Peyer's patch (tissue), 4 donors: ENCODE measurements at regions not wholly inside any gene's neighbourhood (a gene's known extent, or its start where the extent isn't known, plus 50 kb on each side); places are given as distances from the start of the nearest gene placed in this dataset.
"Not testable (repeated sequence)": the region's sequence is repeated elsewhere in the genome, so short reads cannot be mapped to it uniquely, and the experiment has no call there.

Experiments used
- DNase-seq, 3 donors: peaks; one replicate each; pipeline ENCODE4 v3.0.0-alpha.2; 2017 to 2019
- H3K27ac ChIP-seq, 4 donors: fragments of 200-600 bp; sonication (generic); one replicate each; pipeline ENCODE4 v1.5.1; 2016 to 2019
- H3K27me3 ChIP-seq, 2 donors: fragments of 200-600 bp; sonication (generic); one replicate each; pipeline ENCODE4 v1.5.1; 2019
- H3K36me3 ChIP-seq, 3 donors: fragments of 200-600 bp; sonication (generic); one replicate each; pipeline ENCODE4 v1.5.1; 2016 to 2019
- H3K4me1 ChIP-seq, 4 donors: fragments of 200-600 bp; sonication (generic); one replicate each; pipeline ENCODE4 v1.5.1; 2016 to 2019
- H3K4me3 ChIP-seq, 4 donors: fragments of 200-600 bp; sonication (generic); 1 replicate in 3 of 4; 2 replicates in 1 of 4; pipeline ENCODE4 v1.5.1; 2016 to 2019; ENCODE audit warnings: mild to moderate bottlenecking in 1 of 4
- H3K9me3 ChIP-seq, 4 donors: fragments of 200-600 bp; sonication (generic); one replicate each; pipeline ENCODE4 v1.5.1; 2016 to 2019; ENCODE audit warnings: mild to moderate bottlenecking in 1 of 4
- POLR2A ChIP-seq, 2 donors: fragments of 450-650 bp; IDR thresholded peaks; one replicate each; pipeline ENCODE4 v1.5.1; 2017; ENCODE audit warnings: antibody characterized with exemption in 2 of 2, mild to moderate bottlenecking in 2 of 2, moderate library complexity in 2 of 2
- TF ChIP-seq, protein P1 (sequence below), 6 experiments: fragments of 450-650 bp in 4 of 6; fragments of 200-600 bp in 2 of 6; sonication (generic) in 1 of 6; IDR thresholded peaks; one replicate each; pipeline ENCODE4 v1.5.1; 2017 to 2019; ENCODE audit warnings: antibody characterized with exemption in 6 of 6, mild to moderate bottlenecking in 3 of 6, moderate library complexity in 1 of 6

- Histone ChIP-seq H3K27me3 (no peaks in the 10 kb centered on the region), H3K27ac (no peak overlapping the region), H3K4me1 (no peaks in the 10 kb centered on the region), H3K4me3 (no peak overlapping the region), H3K9me3 (no peaks in the 10 kb centered on the region), H3K36me3 (no peaks in the 10 kb centered on the region)
- no peak for TF ChIP-seq POLR2A (IDR thresholded peaks at IDR 0.05)
- TF ChIP-seq, protein P1, sequence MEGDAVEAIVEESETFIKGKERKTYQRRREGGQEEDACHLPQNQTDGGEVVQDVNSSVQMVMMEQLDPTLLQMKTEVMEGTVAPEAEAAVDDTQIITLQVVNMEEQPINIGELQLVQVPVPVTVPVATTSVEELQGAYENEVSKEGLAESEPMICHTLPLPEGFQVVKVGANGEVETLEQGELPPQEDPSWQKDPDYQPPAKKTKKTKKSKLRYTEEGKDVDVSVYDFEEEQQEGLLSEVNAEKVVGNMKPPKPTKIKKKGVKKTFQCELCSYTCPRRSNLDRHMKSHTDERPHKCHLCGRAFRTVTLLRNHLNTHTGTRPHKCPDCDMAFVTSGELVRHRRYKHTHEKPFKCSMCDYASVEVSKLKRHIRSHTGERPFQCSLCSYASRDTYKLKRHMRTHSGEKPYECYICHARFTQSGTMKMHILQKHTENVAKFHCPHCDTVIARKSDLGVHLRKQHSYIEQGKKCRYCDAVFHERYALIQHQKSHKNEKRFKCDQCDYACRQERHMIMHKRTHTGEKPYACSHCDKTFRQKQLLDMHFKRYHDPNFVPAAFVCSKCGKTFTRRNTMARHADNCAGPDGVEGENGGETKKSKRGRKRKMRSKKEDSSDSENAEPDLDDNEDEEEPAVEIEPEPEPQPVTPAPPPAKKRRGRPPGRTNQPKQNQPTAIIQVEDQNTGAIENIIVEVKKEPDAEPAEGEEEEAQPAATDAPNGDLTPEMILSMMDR (IDR thresholded peaks at IDR 0.05) = no peak
- no peak for DNase-seq
Measured at GRCh38 chr11:44430140-44430539, 120.2 kb upstream of the ALX4 start.

DNA sequence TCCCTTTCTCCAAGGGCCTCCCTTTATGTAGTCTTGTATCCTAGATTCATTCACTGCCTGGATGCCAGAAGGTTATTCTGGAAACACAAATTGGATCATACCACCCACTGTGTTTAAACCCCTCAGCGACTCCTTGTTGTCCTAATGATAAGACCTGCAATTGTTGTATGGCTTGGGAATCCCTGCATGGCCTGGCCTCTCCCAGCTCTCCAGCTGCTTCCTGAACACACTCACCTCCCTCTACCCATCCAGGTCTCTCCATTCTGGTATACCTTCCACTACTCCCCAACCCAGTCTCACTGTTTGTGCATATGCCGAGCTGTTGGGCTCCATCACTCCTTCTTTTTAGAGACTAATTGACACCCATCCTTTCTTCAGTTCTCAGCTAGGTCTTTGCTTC is 124.3 kb upstream of the ALX4 start:
- no peak for DNase-seq

DNA sequence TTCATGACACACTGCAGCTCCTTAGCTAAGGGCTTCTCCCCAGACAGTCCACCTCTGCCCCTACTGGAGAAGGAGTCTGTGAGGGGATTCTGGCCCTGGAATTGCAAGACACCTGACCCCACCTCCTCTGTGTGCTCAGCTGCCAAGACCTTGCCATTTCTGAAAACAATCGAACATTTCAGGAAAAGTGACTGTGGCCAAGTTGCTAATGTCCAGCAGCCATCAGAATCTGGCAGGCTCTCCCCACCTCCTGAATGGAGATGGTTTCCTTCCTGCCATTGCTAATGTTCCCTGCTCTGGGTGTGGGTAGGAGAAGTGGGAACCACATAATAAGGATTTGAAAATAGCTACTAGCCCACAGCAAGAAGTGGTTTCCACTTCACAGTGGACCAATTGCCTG is 127.2 kb upstream of the ALX4 start:
- Histone ChIP-seq H3K9me3 (no peaks in the 10 kb centered on the region), H3K36me3 (no peaks in the 10 kb centered on the region), H3K4me1 (no peaks in the 10 kb centered on the region), H3K4me3 (no peak overlapping the region), H3K27ac (no peak overlapping the region), H3K27me3 (no peaks in the 10 kb centered on the region)
- TF ChIP-seq POLR2A (IDR thresholded peaks at IDR 0.05) = no peak
- TF ChIP-seq, protein P1 (IDR thresholded peaks at IDR 0.05) = no peak
- DNase-seq = no peak

More for the DNA sequence above, 124.3 kb upstream of the ALX4 start:
- TF ChIP-seq, protein P1 (IDR thresholded peaks at IDR 0.05) = no peak
- no peak for TF ChIP-seq POLR2A (IDR thresholded peaks at IDR 0.05)
- Histone ChIP-seq H3K4me1 (no peaks in the 10 kb centered on the region), H3K9me3 (no peaks in the 10 kb centered on the region), H3K27ac (no peak overlapping the region), H3K36me3 (no peaks in the 10 kb centered on the region), H3K27me3 (no peaks in the 10 kb centered on the region), H3K4me3 (no peak overlapping the region)

DNA sequence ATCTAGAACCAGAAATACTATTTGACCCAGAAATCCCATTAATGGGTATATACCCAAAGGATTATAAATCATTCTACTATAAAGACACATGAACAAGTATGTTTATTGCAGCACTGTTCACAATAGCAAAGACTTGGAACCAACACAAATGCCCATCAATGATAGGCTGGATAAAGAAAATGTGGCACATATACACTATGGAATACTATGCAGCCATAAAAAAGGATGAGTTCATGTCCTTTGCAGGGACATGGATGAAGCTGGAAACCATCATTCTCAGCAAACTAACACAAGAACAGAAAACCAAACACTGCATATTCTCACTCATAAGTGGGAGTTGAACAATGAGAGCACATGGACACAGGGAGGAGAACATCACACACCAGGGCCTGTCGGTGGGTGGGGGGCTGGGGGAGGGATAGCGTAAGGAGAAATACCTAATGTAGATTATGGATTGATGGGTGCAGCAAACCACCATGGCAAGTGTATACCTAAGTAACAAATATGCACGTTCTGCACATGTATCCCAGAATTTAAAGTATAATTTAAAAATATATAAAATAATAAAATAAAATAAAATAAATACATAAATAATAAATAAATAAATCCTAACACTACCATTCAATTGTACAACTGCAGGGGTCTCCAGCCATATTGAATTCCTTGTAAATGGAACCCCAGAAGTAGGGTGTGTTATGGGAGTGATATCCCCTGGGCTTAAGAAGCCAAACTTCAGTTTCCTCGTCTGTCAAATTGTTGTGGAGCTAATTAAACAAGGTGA is 122.4 kb upstream of the CD82 start:
- DNase-seq, H3K27me3 ChIP-seq, H3K9me3 ChIP-seq, H3K4me1 ChIP-seq, H3K27ac ChIP-seq, H3K4me3 ChIP-seq, H3K36me3 ChIP-seq: not testable (repeated sequence)

DNA sequence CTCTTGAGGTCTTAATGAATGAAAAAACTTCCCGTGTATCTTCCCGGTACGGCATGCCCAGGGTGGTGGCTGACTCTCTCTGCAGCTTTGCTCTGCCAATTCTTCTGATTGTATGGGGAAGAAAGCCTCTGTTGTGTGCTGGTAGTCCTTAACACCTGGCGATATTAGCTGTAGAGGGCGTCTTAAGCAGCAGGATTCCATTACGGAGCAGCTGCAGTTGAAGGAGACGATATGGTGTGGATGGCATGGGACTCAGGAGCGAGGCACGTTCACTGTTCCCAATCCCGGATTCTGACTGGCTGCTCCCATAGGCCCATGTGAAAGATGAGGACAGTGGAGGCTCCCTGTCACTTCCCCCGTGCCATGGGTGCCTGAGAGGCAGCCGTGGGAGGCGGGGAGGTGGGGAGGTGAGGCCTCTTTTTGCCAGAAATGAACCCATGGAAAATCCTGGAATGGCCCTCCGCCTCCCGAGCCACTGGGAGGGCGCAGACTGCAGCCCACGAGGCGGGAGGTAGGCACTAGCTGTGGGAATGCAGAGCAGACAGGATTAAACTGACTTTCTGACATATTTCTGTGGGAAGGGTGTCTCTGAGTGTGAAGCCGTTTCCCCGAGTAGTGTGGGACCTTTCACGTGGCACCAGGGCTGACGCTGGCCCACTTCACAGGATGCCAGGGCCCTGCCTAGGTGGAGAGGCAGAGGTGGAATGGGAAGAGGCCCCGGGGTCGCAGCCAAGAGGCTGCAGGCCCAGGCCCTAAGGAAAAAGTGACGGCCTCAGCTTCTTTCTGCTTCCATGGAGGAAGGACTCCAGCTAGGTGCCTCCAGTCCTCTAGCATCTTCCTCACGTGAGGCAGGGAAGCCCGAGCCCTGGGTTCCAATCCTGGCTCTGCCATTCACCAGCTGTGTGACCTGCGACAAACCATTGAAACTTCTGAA is 121.4 kb upstream of the CD82 start:
- no peaks in the 10 kb centered on the region for H3K9me3 ChIP-seq
- H3K4me3 ChIP-seq = no peak overlapping the region
- no peak overlapping the region for H3K27ac ChIP-seq
- H3K4me1 ChIP-seq = no peaks in the 10 kb centered on the region
- no peak for TF ChIP-seq POLR2A (IDR thresholded peaks at IDR 0.05)
- no peak for DNase-seq
- no peaks in the 10 kb centered on the region for H3K27me3 ChIP-seq
- H3K36me3 ChIP-seq = no peaks in the 10 kb centered on the region

- Histone ChIP-seq H3K4me3 (no peak overlapping the region), H3K27me3 (no peaks in the 10 kb centered on the region), H3K9me3 (no peaks in the 10 kb centered on the region), H3K27ac (no peak overlapping the region), H3K36me3 (no peaks in the 10 kb centered on the region), H3K4me1 (no peaks in the 10 kb centered on the region)
- no peak for TF ChIP-seq POLR2A (IDR thresholded peaks at IDR 0.05)
- TF ChIP-seq, protein P1 (IDR thresholded peaks at IDR 0.05) = no peak
- no peak for DNase-seq
Measured at GRCh38 chr11:44444770-44445321, 120.6 kb upstream of the CD82 start.
